PC-9 (cell line): ENCODE measurements at regions not wholly inside any gene's neighbourhood (a gene's known extent, or its start where the extent isn't known, plus 50 kb on each side); places are given as distances from the start of the nearest gene placed in this dataset.

Source experiments
- BruUV-seq: library from RNA; stranded (reverse); fragments of 400-500 nt; replicated peaks from 2 replicates; lab custom pipeline; 2021; lab: Mats Ljungman, UMichigan
- CTCF ChIA-PET: fragments of 300-600 bp; sonication (Branson Sonifier 250); formaldehyde crosslinking; loops from one replicate; lab custom pipeline; 2022; ENCODE audit warnings: antibody characterized with exemption; lab: Charles Lee
- POLR2A ChIA-PET: fragments of 300-600 bp; sonication (Branson Sonifier 250); formaldehyde crosslinking; loops from one replicate; lab custom pipeline; 2022; ENCODE audit warnings: antibody characterized with exemption; ENCODE audit not compliant: unreplicated experiment; lab: Charles Lee
- DNase-seq, 2 experiments: peaks; one replicate each; pipeline versions ENCODE4 v3.0.0 to v3.0.0-alpha.2; 2015 to 2022; ENCODE audit warnings: mixed read lengths in 1 of 2
- H2AFZ ChIP-seq: fragments of 200-600 bp; sonication (generic); 2 replicates; pipeline ENCODE4 v1.8.1; 2017; ENCODE audit warnings: antibody characterized with exemption
- H3F3A ChIP-seq: fragments of 200-600 bp; sonication (generic); 2 replicates; pipeline ENCODE4 v1.8.1; 2017; ENCODE audit warnings: antibody characterized with exemption, mild to moderate bottlenecking, low read depth; ENCODE audit not compliant: insufficient read depth
- H3K27ac ChIP-seq: fragments of 200-600 bp; sonication (generic); 2 replicates; pipeline ENCODE4 v1.6.1; 2016; ENCODE audit warnings: mixed run types
- H3K27me3 ChIP-seq: fragments of 200-600 bp; sonication (generic); 2 replicates; pipeline ENCODE4 v1.6.1; 2016; ENCODE audit warnings: low read depth, mixed run types; ENCODE audit not compliant: insufficient read depth
- H3K36me3 ChIP-seq: fragments of 200-600 bp; sonication (generic); 2 replicates; pipeline ENCODE4 v1.6.1; 2016; ENCODE audit warnings: low read depth, mixed run types
- H3K4me1 ChIP-seq: fragments of 200-600 bp; sonication (generic); replicated peaks from 2 replicates; pipeline ENCODE4 v1.6.1; 2016; ENCODE audit warnings: mixed run types; ENCODE audit not compliant: insufficient read depth
- H3K4me2 ChIP-seq: fragments of 200-600 bp; sonication (generic); 2 replicates; pipeline ENCODE4 v1.6.1; 2017; ENCODE audit warnings: mixed run types
- H3K4me3 ChIP-seq: fragments of 200-600 bp; sonication (generic); 2 replicates; pipeline ENCODE4 v1.6.1; 2016; ENCODE audit warnings: mixed run types
- H3K79me2 ChIP-seq: fragments of 200-600 bp; sonication (generic); 2 replicates; pipeline ENCODE4 v1.6.1; 2017; ENCODE audit warnings: low read depth, mixed run types
- H3K9me2 ChIP-seq: fragments of 200-600 bp; sonication (generic); 2 replicates; pipeline ENCODE4 v1.8.1; 2017; ENCODE audit warnings: mild to moderate bottlenecking; ENCODE audit not compliant: insufficient read depth
- H3K9me3 ChIP-seq: fragments of 200-600 bp; sonication (generic); 2 replicates; pipeline ENCODE4 v1.8.1; 2016; ENCODE audit warnings: low read depth; ENCODE audit not compliant: insufficient read depth
- H4K20me1 ChIP-seq: fragments of 200-600 bp; sonication (generic); 2 replicates; pipeline ENCODE4 v1.8.1; 2017; ENCODE audit not compliant: insufficient read depth
- CTCF ChIP-seq: fragments of 200-600 bp; sonication (generic); conservative IDR thresholded peaks from 2 replicates; pipeline ENCODE4 v1.6.1; 2017; ENCODE audit warnings: mixed run types, antibody characterized with exemption, mild to moderate bottlenecking, moderate library complexity
- EZH2 ChIP-seq: fragments of 200-600 bp; sonication (generic); IDR thresholded peaks from 2 replicates; pipeline ENCODE4 v1.8.0; 2017; ENCODE audit warnings: antibody characterized with exemption, low read depth
- intact Hi-C: fragments of 100-400 bp; cut with micrococcal nuclease; formaldehyde crosslinking; loops from one replicate; pipeline ENCODE4 v1.10.0; 2022; ENCODE audit not compliant: unreplicated experiment

- Histone ChIP-seq H3K79me2 (no peaks in the 10 kb centered on the region), H3K27me3 (no peaks in the 10 kb centered on the region), H2AFZ (no peak overlapping the region), H4K20me1 (no peaks in the 10 kb centered on the region), H3K36me3 (no peaks in the 10 kb centered on the region), H3K4me1 (no peaks in the 10 kb centered on the region), H3F3A (no peaks in the 10 kb centered on the region), H3K4me3 (no peak overlapping the region), H3K9me3 (no peaks in the 10 kb centered on the region), H3K9me2 (no peaks in the 10 kb centered on the region), H3K27ac (no peak overlapping the region), H3K4me2 (no peak overlapping the region)
- intact Hi-C loops: loop anchor here (5.0 kb wide), 3 partner anchors 155 to 830 kb away; partner anchors contain the start of genes FOXO1 and MRPS31
- no TSS peak for BruUV-seq
- ChIA-PET POLR2A (no interaction called here), CTCF (interaction anchor here (0.6 to 1.1 kb wide), 3 partner anchors 23 to 741 kb away, joined by 3 to 5 read pairs (median 3); no protein-coding TSS in a partner anchor)
- TF ChIP-seq CTCF: no peak
- no peak for TF ChIP-seq EZH2
- DNase-seq: no peak
Observed at GRCh38 chr13:39941911-39942551, 286.6 kb downstream of the COG6 start.

GRCh38 chr13:39942552-39943273, 287.3 kb downstream of the COG6 start:
- BruUV-seq: no TSS peak

More at GRCh38 chr13:39942552-39943273, 287.3 kb downstream of the COG6 start:
- H4K20me1 ChIP-seq: no peaks in the 10 kb centered on the region
- no peak overlapping the region for H3K4me2 ChIP-seq
- ChIA-PET CTCF (interaction anchor here (0.6 to 1.1 kb wide), 3 partner anchors 24 to 740 kb away, joined by 3 to 5 read pairs (median 3); no protein-coding TSS in a partner anchor), POLR2A (no interaction called here)
- peak; percentile 84 for TF ChIP-seq CTCF
- TF ChIP-seq EZH2: no peak
- DNase-seq: peak; percentile 53 to 59
- no peak overlapping the region for H2AFZ ChIP-seq
- no peaks in the 10 kb centered on the region for H3K27me3 ChIP-seq
- intact Hi-C loops: loop anchor here (1.0 to 5.0 kb wide), 4 partner anchors 155 to 830 kb away; partner anchors contain the start of genes FOXO1 and MRPS31
- H3F3A ChIP-seq: no peaks in the 10 kb centered on the region
- no peaks in the 10 kb centered on the region for H3K9me2 ChIP-seq
- no peaks in the 10 kb centered on the region for H3K4me1 ChIP-seq
- H3K36me3 ChIP-seq: no peaks in the 10 kb centered on the region
- no peak overlapping the region for H3K27ac ChIP-seq
- no peaks in the 10 kb centered on the region for H3K79me2 ChIP-seq
- no peak overlapping the region for H3K4me3 ChIP-seq
- H3K9me3 ChIP-seq: no peaks in the 10 kb centered on the region
